SK-MEL-5 (cell line): ENCODE measurements at regions not wholly inside any gene's neighbourhood (a gene's known extent, or its start where the extent isn't known, plus 50 kb on each side); places are given as distances from the start of the nearest gene placed in this dataset.

Experiments used
- DNase-seq: peaks from one replicate; pipeline ENCODE4 v3.0.0-alpha.2; 2016; ENCODE audit warnings: low read depth, low spot score
- in situ Hi-C: cut with HindIII; loops from 2 replicates; pipeline ENCODE4 v1.10.0; 2016; ENCODE audit warnings: low sequenced_read_pairs, high pct_unique_total_duplicates, low pct_unique_long_range_greater_than_20kb

- in situ Hi-C loops, result no loop called here
- no peak for DNase-seq
Observed at GRCh38 chr9:38224941-38225340, 155.9 kb upstream of the SHB start.

GRCh38 chr9:38216572-38216971, 147.5 kb upstream of the SHB start:
- no peak for DNase-seq
- in situ Hi-C loops, result no loop called here

GRCh38 chr9:38215465-38215864, 146.4 kb upstream of the SHB start:
- in situ Hi-C loops, result no loop called here
- DNase-seq, result no peak

- in situ Hi-C loops, result no loop called here
Observed at GRCh38 chr9:38214432-38214831, 145.4 kb upstream of the SHB start.

GRCh38 chr9:38213631-38214299, 144.7 kb upstream of the SHB start:
- DNase-seq, result no peak
- in situ Hi-C loops, result no loop called here

More at GRCh38 chr9:38214432-38214831, 145.4 kb upstream of the SHB start:
- no peak for DNase-seq

- in situ Hi-C loops, result no loop called here
- DNase-seq, result no peak
Observed at GRCh38 chr9:38212016-38212415, 143.0 kb upstream of the SHB start.

GRCh38 chr9:38211002-38211401, 142.0 kb upstream of the SHB start:
- in situ Hi-C loops, result no loop called here
- no peak for DNase-seq

- in situ Hi-C loops, result no loop called here
Observed at GRCh38 chr9:38208206-38208901, 139.3 kb upstream of the SHB start.

GRCh38 chr9:38207247-38207778, 138.3 kb upstream of the SHB start:
- no peak for DNase-seq
- in situ Hi-C loops, result no loop called here

More at GRCh38 chr9:38208206-38208901, 139.3 kb upstream of the SHB start:
- DNase-seq, result no peak

- in situ Hi-C loops, result no loop called here
- no peak for DNase-seq
Observed at GRCh38 chr9:38205279-38205678, 136.3 kb upstream of the SHB start.

GRCh38 chr9:38202336-38202938, 133.4 kb upstream of the SHB start:
- in situ Hi-C loops, result no loop called here
- no peak for DNase-seq

GRCh38 chr9:38201844-38202243, 132.8 kb upstream of the SHB start:
- no peak for DNase-seq
- in situ Hi-C loops, result no loop called here

- no peak for DNase-seq
- in situ Hi-C loops, result no loop called here
Observed at GRCh38 chr9:38200431-38200830, 131.4 kb upstream of the SHB start.

- DNase-seq, result no peak
- in situ Hi-C loops, result no loop called here
Observed at GRCh38 chr9:38198140-38198539, 129.1 kb upstream of the SHB start.

GRCh38 chr9:38196714-38197113, 127.7 kb upstream of the SHB start:
- in situ Hi-C loops, result no loop called here
- DNase-seq, result no peak

- DNase-seq, result no peak
- in situ Hi-C loops, result no loop called here
Observed at GRCh38 chr9:38195737-38196161, 126.7 kb upstream of the SHB start.

GRCh38 chr9:38194870-38195269, 125.8 kb upstream of the SHB start:
- no peak for DNase-seq
- in situ Hi-C loops, result no loop called here

GRCh38 chr9:38192731-38193265, 123.8 kb upstream of the SHB start:
- DNase-seq, result no peak
- in situ Hi-C loops, result no loop called here
